NT2/D1 (cell line): ENCODE measurements at regions not wholly inside any gene's neighbourhood (a gene's known extent, or its start where the extent isn't known, plus 50 kb on each side); places are given as distances from the start of the nearest gene placed in this dataset.

ENCODE experiments used
- SUZ12 ChIP-seq: IDR thresholded peaks from 2 replicates; pipeline ENCODE4 v1.6.1; 2011; ENCODE audit not compliant: insufficient read length, insufficient read depth; ENCODE audit errors: extremely low read depth
- YY1 ChIP-seq: IDR thresholded peaks from 2 replicates; pipeline ENCODE4 v1.6.1; 2011; ENCODE audit not compliant: insufficient read length, insufficient read depth
- ZNF274 ChIP-seq: IDR thresholded peaks from 2 replicates; pipeline ENCODE4 v1.6.1; 2011; ENCODE audit warnings: mild to moderate bottlenecking, low read depth, low read length

GRCh38 chr9:24439456-24439855 is 106.2 kb downstream of the IZUMO3 start:
- TF ChIP-seq YY1 = no peak
- no peak for TF ChIP-seq ZNF274
- TF ChIP-seq SUZ12 = no peak
